HG03025 (cell line): ENCODE measurements at regions not wholly inside any gene's neighbourhood (a gene's known extent, or its start where the extent isn't known, plus 50 kb on each side); places are given as distances from the start of the nearest gene placed in this dataset.
"Not testable (repeated sequence)": the region's sequence is repeated elsewhere in the genome, so short reads cannot be mapped to it uniquely, and the experiment has no call there.

ENCODE experiments used
- ATAC-seq: cut with Tn5 transposase; IDR thresholded peaks from one replicate; pipeline ENCODE4 v1.9.1; 2021; ENCODE audit warnings: mild to moderate bottlenecking, moderate library complexity; ENCODE audit not compliant: unreplicated experiment, low FRiP score

GRCh38 chr14:89537911-89538310, 120.9 kb upstream of the FOXN3 start:
- no peak for ATAC-seq

GRCh38 chr14:89534902-89535685, 118.1 kb upstream of the FOXN3 start:
- no peak for ATAC-seq

- ATAC-seq = no peak
These were observed 116.7 kb upstream of the FOXN3 start for GRCh38 chr14:89533766-89534165.

GRCh38 chr14:89533136-89533535, 116.1 kb upstream of the FOXN3 start:
- ATAC-seq = no peak

- no peak for ATAC-seq
These were observed 114.8 kb upstream of the FOXN3 start for GRCh38 chr14:89531661-89532335.

- ATAC-seq = no peak
These were observed 108.1 kb upstream of the FOXN3 start for GRCh38 chr14:89524990-89525667.

GRCh38 chr14:89524412-89524811, 107.4 kb upstream of the FOXN3 start:
- no peak for ATAC-seq

GRCh38 chr14:89521988-89522387, 105.0 kb upstream of the FOXN3 start:
- ATAC-seq = no peak

- ATAC-seq = no peak
These were observed 102.0 kb upstream of the FOXN3 start for GRCh38 chr14:89519040-89519439.

- no peak for ATAC-seq
These were observed 99.1 kb upstream of the FOXN3 start for GRCh38 chr14:89516173-89516572.

- ATAC-seq = no peak
These were observed 97.6 kb upstream of the FOXN3 start for GRCh38 chr14:89514601-89515000.

- ATAC-seq = peak; percentile 18
These were observed 92.9 kb upstream of the FOXN3 start for GRCh38 chr14:89509891-89510290.

GRCh38 chr14:89508863-89509262, 91.8 kb upstream of the FOXN3 start:
- no peak for ATAC-seq

GRCh38 chr14:89507926-89508460, 91.0 kb upstream of the FOXN3 start:
- no peak for ATAC-seq

- ATAC-seq = no peak
These were observed 90.5 kb upstream of the FOXN3 start for GRCh38 chr14:89507521-89507920.

GRCh38 chr14:89506891-89507452, 89.9 kb upstream of the FOXN3 start:
- ATAC-seq = not testable (repeated sequence)

GRCh38 chr14:89504602-89505313, 87.7 kb upstream of the FOXN3 start:
- ATAC-seq = peak; percentile 59

GRCh38 chr14:89504091-89504490, 87.1 kb upstream of the FOXN3 start:
- ATAC-seq = no peak

- no peak for ATAC-seq
These were observed 86.5 kb upstream of the FOXN3 start for GRCh38 chr14:89503431-89503996.

- ATAC-seq = no peak
These were observed 85.9 kb upstream of the FOXN3 start for GRCh38 chr14:89502966-89503365.
